WERI-Rb-1 (cell line): ENCODE measurements at regions not wholly inside any gene's neighbourhood (a gene's known extent, or its start where the extent isn't known, plus 50 kb on each side); places are given as distances from the start of the nearest gene placed in this dataset.

Experiments used
- DNase-seq: peaks from one replicate; pipeline ENCODE4 v3.0.0-alpha.2; 2020
- H3K27ac ChIP-seq: fragments of 250-450 bp; sonication (Bioruptor Pico); 2 replicates; pipeline ENCODE4 v1.5.1; 2020; ENCODE audit warnings: mild to moderate bottlenecking, moderate library complexity
- H3K27me3 ChIP-seq: fragments of 250-450 bp; sonication (Bioruptor Pico); 2 replicates; pipeline ENCODE4 v1.5.1; 2021; ENCODE audit warnings: mild to moderate bottlenecking, low read depth, moderate library complexity; ENCODE audit not compliant: insufficient read depth, severe bottlenecking
- H3K36me3 ChIP-seq: fragments of 250-450 bp; sonication (Bioruptor Pico); 2 replicates; pipeline ENCODE4 v1.5.1; 2020; ENCODE audit warnings: mild to moderate bottlenecking, moderate library complexity
- H3K4me3 ChIP-seq: 2 replicates; pipeline ENCODE4 v1.5.1; 2011; ENCODE audit warnings: low read depth, mild to moderate bottlenecking, control low read depth, low read length
- H3K9me3 ChIP-seq: fragments of 250-450 bp; sonication (Bioruptor Pico); 2 replicates; pipeline ENCODE4 v1.5.1; 2021; ENCODE audit warnings: mild to moderate bottlenecking, moderate library complexity; ENCODE audit not compliant: severe bottlenecking
- TF ChIP-seq, protein P1 (sequence below): IDR thresholded peaks from 2 replicates; pipeline ENCODE4 v1.5.1; 2011; ENCODE audit warnings: low read depth, mild to moderate bottlenecking, control low read depth, inconsistent platforms, low read length

DNA sequence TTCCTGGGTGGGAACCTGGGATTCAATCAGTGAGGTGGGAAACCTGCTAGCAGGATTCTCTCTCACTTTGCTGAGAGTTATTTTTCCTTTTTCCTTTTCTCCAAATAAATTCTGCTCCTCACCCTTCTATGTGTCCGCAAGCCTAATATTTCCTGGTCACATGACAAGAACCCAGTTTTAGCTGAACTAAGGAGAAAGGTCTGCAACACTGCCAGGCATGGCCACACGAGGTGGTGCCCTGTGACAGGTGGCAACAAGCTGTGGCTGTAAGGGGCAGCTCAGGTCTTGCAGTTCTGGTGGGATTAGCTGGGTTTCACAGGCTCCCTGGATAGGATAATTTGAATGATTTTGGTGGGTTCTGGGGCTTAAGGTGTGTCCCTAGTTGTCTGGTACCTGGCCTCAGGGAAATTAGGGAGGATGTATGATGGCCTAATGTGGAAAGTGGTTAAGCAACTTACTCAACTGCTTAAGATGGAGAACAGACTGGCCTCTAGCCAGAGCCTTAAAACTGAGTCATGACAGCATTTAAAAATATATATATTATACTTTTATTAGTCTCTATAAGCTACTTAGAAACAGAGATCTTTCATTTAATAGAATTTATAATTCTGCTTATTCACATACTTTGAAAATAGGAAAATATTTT lies 215.0 kb downstream of the IL15 start:
- H3K27ac ChIP-seq = no peak overlapping the region

DNA sequence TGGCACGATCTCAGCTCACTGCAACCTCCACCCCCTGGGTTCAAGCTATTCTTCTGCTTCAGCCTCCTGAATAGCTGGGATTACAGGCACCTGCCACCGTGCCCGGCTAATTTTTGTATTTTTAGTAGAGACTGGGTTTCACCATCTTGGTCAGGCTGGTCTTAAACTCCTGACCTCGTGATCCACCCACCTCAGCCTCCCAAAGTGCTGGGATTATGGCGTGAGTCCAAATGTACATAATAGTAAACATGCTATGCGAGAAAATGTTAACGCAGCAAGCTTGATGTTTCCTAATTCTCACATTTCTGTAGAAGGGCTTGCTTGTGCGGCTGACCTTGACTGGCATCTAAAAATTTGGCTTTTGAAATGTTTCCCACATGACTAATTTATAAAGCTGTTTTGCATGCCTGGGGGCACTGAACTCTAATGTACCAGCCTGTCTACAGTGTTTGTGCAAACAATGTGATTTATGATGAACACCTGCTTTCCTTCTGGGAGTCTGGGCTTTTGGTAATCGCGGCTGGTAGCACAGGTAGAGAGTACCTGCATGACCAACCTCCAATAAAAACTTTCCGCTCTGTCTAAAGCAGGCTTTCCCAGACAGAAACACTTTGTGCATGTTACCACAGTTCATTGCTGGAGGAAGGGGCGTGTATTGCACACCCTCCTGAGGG lies 216.8 kb downstream of the IL15 start:
- Histone ChIP-seq H3K27ac (no peak overlapping the region), H3K27me3 (no peaks in the 10 kb centered on the region), H3K4me3 (no peak overlapping the region), H3K36me3 (no peaks in the 10 kb centered on the region), H3K9me3 (peaks cover 10% of the 10 kb centered on the region)
- TF ChIP-seq, protein P1, sequence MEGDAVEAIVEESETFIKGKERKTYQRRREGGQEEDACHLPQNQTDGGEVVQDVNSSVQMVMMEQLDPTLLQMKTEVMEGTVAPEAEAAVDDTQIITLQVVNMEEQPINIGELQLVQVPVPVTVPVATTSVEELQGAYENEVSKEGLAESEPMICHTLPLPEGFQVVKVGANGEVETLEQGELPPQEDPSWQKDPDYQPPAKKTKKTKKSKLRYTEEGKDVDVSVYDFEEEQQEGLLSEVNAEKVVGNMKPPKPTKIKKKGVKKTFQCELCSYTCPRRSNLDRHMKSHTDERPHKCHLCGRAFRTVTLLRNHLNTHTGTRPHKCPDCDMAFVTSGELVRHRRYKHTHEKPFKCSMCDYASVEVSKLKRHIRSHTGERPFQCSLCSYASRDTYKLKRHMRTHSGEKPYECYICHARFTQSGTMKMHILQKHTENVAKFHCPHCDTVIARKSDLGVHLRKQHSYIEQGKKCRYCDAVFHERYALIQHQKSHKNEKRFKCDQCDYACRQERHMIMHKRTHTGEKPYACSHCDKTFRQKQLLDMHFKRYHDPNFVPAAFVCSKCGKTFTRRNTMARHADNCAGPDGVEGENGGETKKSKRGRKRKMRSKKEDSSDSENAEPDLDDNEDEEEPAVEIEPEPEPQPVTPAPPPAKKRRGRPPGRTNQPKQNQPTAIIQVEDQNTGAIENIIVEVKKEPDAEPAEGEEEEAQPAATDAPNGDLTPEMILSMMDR = no peak
- DNase-seq = no peak

More for the DNA sequence above, 215.0 kb downstream of the IL15 start:
- peak; percentile 16 for DNase-seq
- no peaks in the 10 kb centered on the region for H3K27me3 ChIP-seq
- no peaks in the 10 kb centered on the region for H3K36me3 ChIP-seq
- TF ChIP-seq, protein P1 = no peak
- no peak overlapping the region for H3K4me3 ChIP-seq
- peaks cover 10% of the 10 kb centered on the region for H3K9me3 ChIP-seq

DNA sequence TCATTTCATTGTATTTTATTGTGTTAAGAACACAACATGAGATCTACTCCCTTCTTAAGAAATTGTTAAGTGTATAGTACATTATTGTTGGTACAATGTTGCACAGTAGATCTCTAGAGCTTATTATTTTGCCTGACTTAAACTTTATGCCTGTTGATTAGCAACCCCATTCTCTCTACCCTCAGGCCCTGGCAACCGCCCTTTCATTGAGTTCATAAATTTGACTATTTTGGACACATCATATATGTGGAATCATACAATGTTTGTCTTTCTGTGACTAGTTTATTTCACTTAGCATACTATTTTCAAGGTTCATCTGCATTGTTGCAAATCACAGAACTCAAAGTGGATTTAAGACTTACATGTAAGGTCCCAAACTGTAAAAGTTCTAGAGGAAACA lies 222.1 kb downstream of the IL15 start:
- DNase-seq = no peak
- no peaks in the 10 kb centered on the region for H3K36me3 ChIP-seq
- no peak overlapping the region for H3K4me3 ChIP-seq
- no peaks in the 10 kb centered on the region for H3K27me3 ChIP-seq
- no peak overlapping the region for H3K27ac ChIP-seq
- TF ChIP-seq, protein P1 = no peak
- peaks cover 10% of the 10 kb centered on the region for H3K9me3 ChIP-seq

DNA sequence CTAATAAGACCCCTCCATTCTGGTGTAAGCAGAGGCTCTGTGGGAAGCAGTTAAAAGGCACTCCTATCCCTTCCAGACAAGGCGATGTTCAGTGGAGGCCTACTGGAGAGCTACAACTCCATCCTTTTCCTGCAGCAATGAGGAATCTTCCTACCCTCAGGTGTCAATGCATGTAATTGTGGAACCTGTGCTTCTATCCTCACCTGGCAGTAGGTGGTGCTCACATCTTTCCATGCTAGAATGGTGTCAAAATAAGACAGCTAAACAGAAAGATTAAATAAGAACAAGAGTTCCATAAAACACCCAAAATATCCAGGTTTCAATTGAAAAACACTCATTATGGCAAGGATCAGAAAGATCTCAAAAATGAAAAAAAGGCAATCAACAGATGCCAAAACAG lies 224.6 kb downstream of the IL15 start:
- no peaks in the 10 kb centered on the region for H3K27me3 ChIP-seq
- H3K9me3 ChIP-seq = peaks cover 3% of the 10 kb centered on the region
- no peak overlapping the region for H3K4me3 ChIP-seq
- TF ChIP-seq, protein P1 = peak; percentile 51
- H3K36me3 ChIP-seq = no peaks in the 10 kb centered on the region
- no peak for DNase-seq
- no peak overlapping the region for H3K27ac ChIP-seq

DNA sequence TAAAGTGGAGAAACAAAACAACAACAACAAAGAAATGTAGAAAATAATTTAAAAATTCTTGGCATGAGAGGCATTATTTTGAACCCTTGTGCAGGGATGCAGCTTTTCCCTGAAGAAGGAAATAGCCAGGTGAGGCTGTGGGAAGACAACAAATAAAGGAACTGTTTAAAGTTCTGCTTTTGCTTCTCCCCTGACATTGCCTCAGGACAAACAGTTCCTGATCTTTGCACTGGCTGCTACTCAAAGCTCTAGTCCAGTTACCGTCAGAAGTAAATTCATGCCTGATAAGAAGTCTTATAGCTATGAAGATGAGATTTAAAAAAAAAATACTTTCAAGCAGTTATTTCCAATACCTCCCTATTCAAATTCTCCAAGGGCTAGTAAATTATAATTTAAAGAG lies 233.8 kb downstream of the IL15 start:
- H3K4me3 ChIP-seq = no peak overlapping the region
- TF ChIP-seq, protein P1 = no peak
- no peak overlapping the region for H3K27ac ChIP-seq
- no peaks in the 10 kb centered on the region for H3K27me3 ChIP-seq
- DNase-seq = no peak
- H3K9me3 ChIP-seq = peaks cover under 1% of the 10 kb centered on the region
- no peaks in the 10 kb centered on the region for H3K36me3 ChIP-seq
